Tongue (tissue), 1 donor: ENCODE measurements at regions not wholly inside any gene's neighbourhood (a gene's known extent, or its start where the extent isn't known, plus 50 kb on each side); places are given as distances from the start of the nearest gene placed in this dataset.

Experiments
- DNase-seq: peaks from one replicate; pipeline ENCODE4 v3.0.0-alpha.2; 2015

DNA sequence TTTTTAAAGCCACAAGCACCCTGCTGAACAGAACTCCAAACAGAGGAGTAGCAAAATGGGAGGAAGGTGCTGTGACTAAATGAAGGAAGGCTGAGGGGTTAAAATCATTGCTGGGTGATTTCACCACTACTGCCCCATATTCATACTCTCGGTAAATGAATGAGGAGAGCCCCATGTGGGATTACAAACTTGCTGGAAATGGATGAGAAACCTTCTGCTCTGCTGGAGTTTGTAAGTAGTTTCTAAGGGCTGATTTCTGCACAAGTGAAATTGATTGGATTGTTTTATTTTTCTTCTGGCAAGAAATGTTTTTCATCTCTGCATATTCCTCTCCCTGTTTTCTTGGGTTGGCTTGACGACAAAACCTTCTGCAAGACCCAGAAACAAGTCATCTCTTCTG, 533.5 kb upstream of the MMS22L start:
- DNase-seq, result no peak

DNA sequence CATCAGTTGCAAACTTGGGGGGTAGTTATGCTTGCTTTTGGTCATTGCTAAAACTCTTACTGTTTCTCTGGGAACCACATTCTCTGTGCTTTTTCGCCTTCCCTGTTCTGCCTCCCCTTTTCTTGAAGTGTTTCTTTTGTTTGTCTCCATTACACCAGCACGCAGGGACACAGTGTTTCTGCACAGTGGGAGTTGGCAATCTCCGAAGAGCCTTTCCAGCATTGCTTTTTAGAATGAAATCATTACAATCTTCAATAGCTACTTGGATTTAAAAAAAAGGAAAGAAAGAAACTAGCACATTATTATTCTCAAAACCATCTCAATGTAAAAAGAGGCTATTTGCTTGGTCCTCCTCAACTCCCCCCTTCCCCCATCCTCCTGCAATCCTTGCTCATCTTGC, 536.7 kb upstream of the MMS22L start:
- DNase-seq, result no peak

- DNase-seq, result no peak
Observed at GRCh38 chr6:97820400-97820799, 537.4 kb upstream of the MMS22L start.

DNA sequence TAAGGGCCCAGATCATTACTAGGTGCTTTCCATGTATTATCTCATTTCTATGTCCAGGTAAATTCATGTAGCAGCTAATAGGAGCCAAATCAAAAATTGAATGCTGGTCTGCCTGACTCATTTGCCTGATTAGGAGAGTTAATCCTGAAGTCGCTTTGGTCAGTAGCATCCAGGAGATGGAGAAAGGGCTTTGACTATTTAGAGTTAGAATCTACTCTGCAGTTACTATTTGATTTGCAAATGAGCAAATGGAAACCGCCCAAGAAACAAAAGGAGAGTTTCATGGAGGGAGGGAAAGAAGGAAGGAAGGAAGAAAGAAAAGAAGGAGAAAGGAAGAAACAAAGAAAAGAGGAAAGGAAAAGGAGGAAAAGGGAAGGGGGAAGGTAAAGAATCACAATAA, 539.6 kb upstream of the MMS22L start:
- DNase-seq, result no peak

DNA sequence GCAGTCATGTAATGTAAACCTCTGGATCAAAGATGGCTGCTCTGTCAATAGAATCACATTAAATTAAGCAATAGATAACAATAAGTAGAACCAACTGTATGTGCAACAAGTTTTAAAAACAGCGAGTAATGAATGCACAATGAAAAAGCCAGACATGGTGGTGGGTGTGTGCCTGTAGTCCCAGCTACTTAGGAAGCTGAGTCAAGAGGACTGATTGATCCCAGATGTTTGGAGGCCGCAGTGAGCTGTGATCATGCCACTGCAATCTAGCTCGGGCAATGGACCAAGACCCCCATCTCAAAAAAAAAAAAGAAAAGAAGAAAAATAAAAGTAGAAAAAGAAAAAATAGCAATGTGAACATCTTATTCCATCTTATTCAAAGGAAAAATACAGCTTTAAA, 558.7 kb upstream of the MMS22L start:
- no peak for DNase-seq

DNA sequence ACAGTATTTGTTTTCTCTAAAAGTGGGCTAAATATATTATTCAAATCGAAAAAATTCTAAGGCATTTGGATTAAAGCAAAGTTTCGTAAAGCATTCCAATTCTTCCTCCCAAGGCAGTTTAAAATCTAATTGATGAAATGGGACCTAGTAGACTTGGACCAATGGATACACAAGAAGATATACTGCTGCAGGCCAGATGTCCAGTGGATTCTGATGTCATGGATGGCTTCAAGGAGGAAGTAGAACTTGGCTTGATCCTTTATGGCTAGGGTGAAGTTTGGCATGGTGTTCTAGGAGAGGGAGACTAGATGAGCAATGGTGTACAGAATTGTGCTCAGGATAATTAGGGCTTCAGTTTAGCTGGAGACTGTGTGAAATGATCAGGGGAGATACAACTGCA, 559.5 kb upstream of the MMS22L start:
- no peak for DNase-seq

DNA sequence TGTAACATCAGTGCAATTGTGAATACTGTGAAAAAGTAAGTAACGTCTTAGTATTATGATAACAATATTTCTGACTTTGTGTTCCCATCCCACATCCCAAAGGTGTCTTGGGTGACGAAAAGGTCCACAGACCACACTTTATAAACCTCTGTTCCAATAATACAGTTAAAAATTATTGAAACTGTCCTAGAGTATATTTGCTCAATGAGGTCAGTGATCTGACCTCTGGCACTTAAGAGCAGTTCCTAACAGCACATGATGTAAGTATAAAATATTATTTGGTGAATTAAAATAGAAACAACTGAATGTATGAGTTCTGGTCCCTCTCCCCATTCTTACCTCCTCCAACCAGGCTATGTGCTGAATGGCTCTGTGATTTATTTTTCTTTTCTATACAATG, 566.4 kb upstream of the MMS22L start:
- DNase-seq, result no peak

DNA sequence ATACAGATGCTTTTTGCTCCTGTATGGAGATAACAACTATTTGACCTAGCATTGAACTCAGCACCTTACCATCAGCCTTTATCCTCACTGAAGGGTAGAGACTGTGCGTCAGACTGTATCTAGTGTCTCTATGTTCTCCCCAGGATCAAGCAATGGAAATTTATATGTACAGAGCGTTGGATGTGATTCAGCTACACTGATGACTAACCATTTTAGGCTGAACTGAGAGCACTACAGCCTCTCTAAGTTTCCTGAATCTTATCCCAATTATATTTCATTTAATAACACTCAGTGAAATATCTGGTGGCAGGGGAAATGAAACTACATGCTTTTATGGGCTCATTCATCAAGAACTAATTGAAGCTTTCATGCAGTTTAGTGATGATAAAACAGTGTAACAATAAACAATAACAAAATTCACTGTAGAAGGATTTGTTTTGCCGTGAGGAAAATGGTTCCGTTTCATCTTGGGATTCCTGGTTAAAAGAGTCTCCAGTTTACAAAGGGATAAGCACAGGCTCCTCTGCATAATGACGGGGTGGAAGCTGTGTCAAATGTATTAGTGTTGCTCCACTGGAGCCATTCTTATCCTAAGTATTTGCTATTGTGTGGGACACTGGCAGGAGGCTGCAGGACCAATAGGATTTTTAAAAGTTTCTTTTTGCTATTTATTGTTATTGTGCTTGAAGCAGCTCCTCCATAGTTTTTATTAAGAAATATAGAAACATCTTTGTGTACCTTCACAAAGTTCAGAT, 567.6 kb upstream of the MMS22L start:
- DNase-seq, result peak; percentile 7

DNA sequence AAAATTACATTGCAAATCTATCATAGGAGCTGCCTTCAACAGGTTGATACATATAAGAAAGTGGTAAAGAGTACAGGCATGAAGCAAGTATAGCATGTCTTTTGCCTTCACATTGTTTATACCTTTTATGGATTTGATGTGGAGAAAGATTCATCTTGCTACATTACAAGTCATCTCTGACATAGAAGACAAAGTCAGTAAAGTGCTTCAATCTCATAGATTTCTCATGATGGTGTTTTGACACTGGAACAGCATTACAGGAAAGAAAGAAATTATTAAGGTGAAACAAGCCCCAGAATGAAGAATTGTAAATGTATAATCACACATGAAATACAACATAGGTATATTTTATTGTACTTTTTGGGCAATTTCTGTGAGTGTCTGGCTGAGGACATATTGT, 580.7 kb upstream of the MMS22L start:
- no peak for DNase-seq

GRCh38 chr6:97864366-97864765, 581.4 kb upstream of the MMS22L start:
- no peak for DNase-seq

DNA sequence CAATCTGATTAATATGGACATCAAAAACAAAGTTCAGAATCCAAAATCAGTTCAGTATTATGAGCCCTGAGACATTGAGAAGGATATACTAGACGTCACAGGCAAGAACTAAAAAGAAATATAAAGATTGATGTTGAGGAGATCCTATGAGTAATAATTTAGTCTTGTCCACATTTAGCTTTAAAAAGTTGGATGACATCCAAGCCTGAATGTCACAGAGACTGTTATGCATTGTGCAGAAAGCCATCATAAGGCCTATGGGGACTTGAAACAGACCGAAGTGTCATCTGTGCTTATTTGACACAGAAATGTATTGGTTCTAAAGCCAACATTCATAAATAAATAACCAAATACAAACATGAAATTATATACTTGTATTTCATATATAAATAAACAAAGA, 581.8 kb upstream of the MMS22L start:
- peak; percentile 13 for DNase-seq

GRCh38 chr6:97865612-97866011, 582.6 kb upstream of the MMS22L start:
- no peak for DNase-seq

- DNase-seq, result no peak
Observed at GRCh38 chr6:97866616-97867015, 583.6 kb upstream of the MMS22L start.

DNA sequence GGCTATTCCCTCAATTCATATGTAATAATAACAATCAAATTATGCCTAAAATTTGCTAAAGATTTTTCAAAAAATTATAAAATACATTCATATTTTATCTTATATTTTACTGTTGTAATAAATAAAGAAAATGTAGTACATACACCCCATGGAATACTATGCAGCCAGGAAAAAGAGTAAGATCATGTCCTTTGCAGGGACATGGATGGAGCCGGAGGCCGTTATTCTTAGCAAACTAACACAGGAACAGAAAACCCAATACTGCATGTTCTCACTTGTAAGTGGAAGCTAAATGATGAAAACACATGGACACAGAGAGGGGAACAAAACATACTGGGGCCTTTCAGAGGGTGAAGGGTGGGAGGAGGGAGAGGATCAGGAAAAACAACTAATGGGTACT, 584.2 kb upstream of the MMS22L start:
- DNase-seq, result no peak

DNA sequence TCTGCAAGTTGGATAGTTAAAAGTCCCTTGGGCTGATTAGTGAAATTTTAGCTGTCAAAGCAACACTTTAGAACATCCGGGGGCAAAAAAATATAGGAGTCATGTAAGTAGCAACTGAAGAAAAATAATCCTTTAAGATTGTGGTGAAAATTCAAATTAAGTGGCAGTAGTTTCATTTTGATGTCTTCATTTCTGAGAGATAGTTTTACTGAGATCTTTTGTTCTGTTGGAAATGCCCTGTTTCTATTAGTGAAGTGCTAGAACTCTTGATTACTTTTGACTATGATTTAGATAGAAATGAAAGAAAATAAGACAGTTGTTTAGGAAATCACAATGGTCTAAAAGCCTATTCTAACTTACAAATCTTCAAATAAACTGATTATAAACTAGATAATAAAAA, 587.3 kb upstream of the MMS22L start:
- DNase-seq, result no peak

GRCh38 chr6:97876711-97877110, 593.7 kb upstream of the MMS22L start:
- no peak for DNase-seq

DNA sequence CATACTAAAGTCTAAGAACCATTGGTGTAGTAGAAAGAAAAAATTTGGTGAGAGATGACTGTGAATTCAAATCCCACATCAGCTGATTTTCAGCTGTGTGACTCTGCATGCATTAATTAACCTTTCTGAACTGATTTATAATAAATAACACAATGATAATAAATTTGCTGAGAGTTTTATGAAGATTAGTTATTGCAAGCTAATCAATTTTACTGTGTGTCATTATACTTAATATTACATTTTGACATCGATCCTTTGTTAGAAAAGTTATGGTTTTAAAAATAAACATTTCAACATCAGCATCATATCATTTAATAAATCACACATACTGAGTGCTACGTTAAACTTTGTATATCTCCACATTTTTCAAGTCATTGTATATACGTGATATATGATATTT, 599.7 kb upstream of the MMS22L start:
- no peak for DNase-seq

GRCh38 chr6:97885325-97885724, 602.3 kb upstream of the MMS22L start:
- no peak for DNase-seq

DNA sequence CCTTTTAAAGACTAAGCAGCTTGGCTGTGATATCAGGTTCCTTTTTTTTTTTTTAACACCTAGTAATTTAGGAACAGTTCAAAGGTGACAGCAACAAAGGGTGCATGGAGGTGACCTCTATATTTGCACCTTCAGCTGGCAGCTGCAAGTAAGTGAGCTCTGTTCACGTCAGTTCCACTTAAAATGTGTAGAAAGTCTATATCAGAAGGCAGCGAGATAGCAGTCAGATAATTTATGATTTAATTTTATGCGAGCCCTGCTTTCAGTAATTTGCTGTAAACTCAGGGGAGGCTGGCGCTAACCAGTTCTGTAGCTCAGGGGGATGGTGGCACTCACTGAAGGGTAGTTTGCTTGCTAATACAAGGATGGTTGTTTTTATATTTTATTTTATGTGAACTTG, 602.8 kb upstream of the MMS22L start:
- DNase-seq, result no peak

- DNase-seq, result no peak
Observed at GRCh38 chr6:97901531-97901930, 618.5 kb upstream of the MMS22L start.

DNA sequence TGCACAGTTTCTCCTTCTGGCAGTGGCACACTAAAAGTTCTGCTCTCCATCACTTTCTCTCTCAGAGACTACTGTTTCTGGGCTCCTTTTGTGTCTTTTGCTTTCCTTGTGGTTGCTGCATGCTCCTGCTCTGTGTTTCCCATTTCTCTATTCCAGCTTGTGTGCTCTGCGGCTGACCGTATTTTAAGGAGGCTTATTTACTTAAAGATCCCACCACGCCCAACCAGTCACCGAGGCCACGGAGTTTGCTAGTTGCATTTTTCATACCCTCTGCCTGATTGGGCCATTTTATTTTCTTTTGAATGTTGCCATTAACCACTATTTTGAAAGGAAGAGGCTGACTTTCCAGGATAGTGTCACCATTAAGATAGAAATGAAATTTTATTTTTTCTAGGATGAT, 626.4 kb upstream of the MMS22L start:
- no peak for DNase-seq

- DNase-seq, result no peak
Observed at GRCh38 chr6:97913721-97914120, 630.7 kb upstream of the MMS22L start.

DNA sequence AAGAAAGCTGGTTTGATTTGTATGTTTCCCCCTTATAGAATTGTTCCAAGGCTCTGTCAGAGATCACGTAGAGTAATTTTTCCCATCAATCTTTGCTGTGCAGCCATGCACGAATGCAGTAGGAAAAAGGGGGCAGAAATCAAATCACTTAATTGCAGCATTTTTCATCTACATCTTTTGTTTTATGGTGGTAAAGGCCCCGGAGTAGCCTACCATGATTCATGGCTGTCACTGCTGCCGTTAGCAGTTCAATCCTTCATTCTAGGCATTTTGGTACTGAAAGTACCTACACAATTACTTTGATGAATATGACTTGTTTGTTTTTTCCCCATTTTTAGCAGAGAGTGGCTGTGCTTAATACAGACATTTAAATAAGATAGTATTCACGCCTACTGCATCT, 631.9 kb upstream of the MMS22L start:
- DNase-seq, result no peak

DNA sequence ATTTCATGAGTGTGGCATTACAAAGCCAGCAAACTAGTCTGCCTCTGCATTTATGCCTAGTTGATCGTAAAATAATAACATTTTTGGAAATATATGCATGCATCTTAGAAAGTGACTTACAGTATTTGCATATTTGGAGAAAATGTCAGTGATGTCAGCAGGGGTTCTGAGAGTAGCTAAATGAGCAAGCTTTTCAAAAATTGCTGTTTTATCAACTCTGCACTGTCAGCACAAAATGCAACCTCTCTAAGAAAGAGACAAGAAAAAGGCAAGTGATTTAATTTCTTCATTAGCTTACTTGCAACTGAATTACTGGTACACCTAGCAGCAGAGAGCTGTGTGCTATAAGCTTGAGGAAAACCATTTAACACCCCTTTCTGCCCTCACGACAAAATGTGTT, 632.5 kb upstream of the MMS22L start:
- DNase-seq, result no peak

DNA sequence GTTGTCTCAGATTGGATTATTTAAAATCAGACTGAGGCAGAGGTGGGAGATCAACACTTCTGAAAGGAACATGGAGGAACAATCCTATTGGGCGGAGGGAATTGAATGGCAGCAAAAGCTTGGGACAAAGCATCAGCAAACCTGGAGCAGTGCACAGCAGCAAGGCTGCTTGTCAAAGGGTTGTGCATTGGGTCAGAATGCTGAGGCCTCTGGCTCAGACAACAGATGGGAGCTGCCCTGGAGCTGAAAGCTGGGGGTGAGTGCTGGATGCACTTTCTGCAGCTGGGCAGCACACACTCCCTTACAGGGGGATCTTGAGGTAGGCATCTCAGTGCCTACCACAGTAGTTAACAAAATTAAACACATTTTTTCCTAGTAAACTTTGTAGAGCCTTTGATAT, 634.4 kb upstream of the MMS22L start:
- no peak for DNase-seq
